ENCODE measurements at regions not wholly inside any gene's neighbourhood (a gene's known extent, or its start where the extent isn't known, plus 50 kb on each side); places are given as distances from the start of the nearest gene placed in this dataset.

GRCh38 chr6:24987446-24988115, 51.8 kb upstream of the RIPOR2 start:
- DNase-seq, result no peak
- Mint-ChIP-seq H3K4me3 (no peak overlapping the region), H3K4me1 (ENCODE audit: low read depth in 2 of 2) (peaks cover 39 to 60% of the 10 kb centered on the region in 2 donors), H3K9me3 (peaks cover 0 to 2% of the 10 kb centered on the region in 2 donors), H3K27ac (peak overlapping the region in 1 of 2 donors; percentile 52), H3K36me3 (ENCODE audit: insufficient read depth) (peaks cover 4% of the 10 kb centered on the region), H3K27me3 (no peaks in the 10 kb centered on the region)
- no peak for ATAC-seq (replicated peaks)

GRCh38 chr6:24988562-24988961, 52.8 kb upstream of the RIPOR2 start:
- peak overlapping the region in 1 of 2 donors; percentile 6 for H3K27ac Mint-ChIP-seq
- ATAC-seq (replicated peaks), result no peak
- H3K9me3 Mint-ChIP-seq, result peaks cover 0 to 2% of the 10 kb centered on the region in 2 donors
- peaks cover 4% of the 10 kb centered on the region for H3K36me3 Mint-ChIP-seq (ENCODE audit: insufficient read depth)
- H3K4me3 Mint-ChIP-seq, result no peak overlapping the region
- peaks cover 43 to 57% of the 10 kb centered on the region in 2 donors for H3K4me1 Mint-ChIP-seq (ENCODE audit: low read depth in 2 of 2)
- no peak for DNase-seq
- H3K27me3 Mint-ChIP-seq, result no peaks in the 10 kb centered on the region

GRCh38 chr6:24990236-24990845, 54.6 kb upstream of the RIPOR2 start:
- no peak overlapping the region for H3K4me3 Mint-ChIP-seq
- H3K4me1 Mint-ChIP-seq (ENCODE audit: low read depth in 2 of 2), result peaks cover 42 to 60% of the 10 kb centered on the region in 2 donors
- ATAC-seq (replicated peaks), result no peak
- H3K36me3 Mint-ChIP-seq (ENCODE audit: insufficient read depth), result peaks cover 4% of the 10 kb centered on the region
- H3K27ac Mint-ChIP-seq, result peak overlapping the region in 1 of 2 donors; percentile 15
- no peaks in the 10 kb centered on the region for H3K27me3 Mint-ChIP-seq
- no peak for DNase-seq
- H3K9me3 Mint-ChIP-seq, result peaks cover 0 to 2% of the 10 kb centered on the region in 2 donors

- H3K4me1 Mint-ChIP-seq (ENCODE audit: low read depth in 2 of 2), result peaks cover 39 to 56% of the 10 kb centered on the region in 2 donors
- H3K27me3 Mint-ChIP-seq, result no peaks in the 10 kb centered on the region
- H3K27ac Mint-ChIP-seq, result peak overlapping the region; percentile 73 to 82
- H3K4me3 Mint-ChIP-seq, result peak overlapping the region; percentile 57 to 69
- H3K36me3 Mint-ChIP-seq (ENCODE audit: insufficient read depth), result peaks cover 4% of the 10 kb centered on the region
- peak; percentile 51 for ATAC-seq (replicated peaks)
- DNase-seq, result no peak
- H3K9me3 Mint-ChIP-seq, result peaks cover 0 to 2% of the 10 kb centered on the region in 2 donors
These were observed 55.4 kb upstream of the RIPOR2 start for GRCh38 chr6:24990944-24991809.

- ATAC-seq (replicated peaks) (peak; percentile 96), DNase-seq (peak; percentile 66 to 72 (median 69))
- peak overlapping the region; percentile 73 to 82 for H3K27ac Mint-ChIP-seq
- peak overlapping the region; percentile 57 to 69 for H3K4me3 Mint-ChIP-seq
- H3K27me3 Mint-ChIP-seq, result no peaks in the 10 kb centered on the region
- H3K4me1 Mint-ChIP-seq (ENCODE audit: low read depth in 2 of 2), result peaks cover 40 to 57% of the 10 kb centered on the region in 2 donors
- H3K9me3 Mint-ChIP-seq, result no peaks in the 10 kb centered on the region
- no peaks in the 10 kb centered on the region for H3K36me3 Mint-ChIP-seq (ENCODE audit: insufficient read depth)
These were observed 56.2 kb upstream of the RIPOR2 start for GRCh38 chr6:24991810-24992467.

GRCh38 chr6:24994812-24995211, 59.1 kb upstream of the RIPOR2 start:
- peak overlapping the region; percentile 25 to 87 for H3K27ac Mint-ChIP-seq
- H3K4me1 Mint-ChIP-seq (ENCODE audit: low read depth in 2 of 2), result peaks cover 40 to 57% of the 10 kb centered on the region in 2 donors
- no peaks in the 10 kb centered on the region for H3K9me3 Mint-ChIP-seq
- no peaks in the 10 kb centered on the region for H3K27me3 Mint-ChIP-seq
- DNase-seq (no peak), ATAC-seq (replicated peaks) (no peak)
- no peak overlapping the region for H3K4me3 Mint-ChIP-seq
- peaks cover 3% of the 10 kb centered on the region for H3K36me3 Mint-ChIP-seq (ENCODE audit: insufficient read depth)

- Mint-ChIP-seq H3K4me3 (no peak overlapping the region), H3K4me1 (ENCODE audit: low read depth in 2 of 2) (peaks cover 41 to 59% of the 10 kb centered on the region in 2 donors), H3K9me3 (no peaks in the 10 kb centered on the region), H3K27ac (peak overlapping the region; percentile 25 to 87), H3K36me3 (ENCODE audit: insufficient read depth) (peaks cover 3% of the 10 kb centered on the region), H3K27me3 (no peaks in the 10 kb centered on the region)
- DNase-seq (no peak), ATAC-seq (replicated peaks) (no peak)
These were observed 59.5 kb upstream of the RIPOR2 start for GRCh38 chr6:24995270-24995669.

GRCh38 chr6:24996269-24996836, 60.6 kb upstream of the RIPOR2 start:
- Mint-ChIP-seq H3K27ac (peak overlapping the region in 1 of 2 donors; percentile 67), H3K36me3 (ENCODE audit: insufficient read depth) (peaks cover 7% of the 10 kb centered on the region), H3K9me3 (no peaks in the 10 kb centered on the region), H3K4me1 (ENCODE audit: low read depth in 2 of 2) (peaks cover 34 to 55% of the 10 kb centered on the region in 2 donors), H3K27me3 (no peaks in the 10 kb centered on the region), H3K4me3 (no peak overlapping the region)
- DNase-seq, result no peak
- ATAC-seq (replicated peaks), result no peak

- H3K27me3 Mint-ChIP-seq, result no peaks in the 10 kb centered on the region
- no peaks in the 10 kb centered on the region for H3K9me3 Mint-ChIP-seq
- peak overlapping the region in 1 of 2 donors; percentile 67 for H3K27ac Mint-ChIP-seq
- no peak for ATAC-seq (replicated peaks)
- H3K4me3 Mint-ChIP-seq, result no peak overlapping the region
- no peak for DNase-seq
- peaks cover 12% of the 10 kb centered on the region for H3K36me3 Mint-ChIP-seq (ENCODE audit: insufficient read depth)
- peaks cover 27 to 47% of the 10 kb centered on the region in 2 donors for H3K4me1 Mint-ChIP-seq (ENCODE audit: low read depth in 2 of 2)
These were observed 61.5 kb upstream of the RIPOR2 start for GRCh38 chr6:24997231-24997630.

GRCh38 chr6:24997905-24998304, 62.1 kb upstream of the RIPOR2 start:
- Mint-ChIP-seq H3K9me3 (no peaks in the 10 kb centered on the region), H3K36me3 (ENCODE audit: insufficient read depth) (peaks cover 13% of the 10 kb centered on the region), H3K4me3 (no peak overlapping the region), H3K27me3 (no peaks in the 10 kb centered on the region), H3K4me1 (ENCODE audit: low read depth in 2 of 2) (peaks cover 25 to 45% of the 10 kb centered on the region in 2 donors), H3K27ac (no peak overlapping the region)
- DNase-seq, result no peak
- ATAC-seq (replicated peaks), result no peak

- DNase-seq, result no peak
- Mint-ChIP-seq H3K4me3 (no peak overlapping the region), H3K27ac (no peak overlapping the region), H3K36me3 (ENCODE audit: insufficient read depth) (peaks cover 14% of the 10 kb centered on the region), H3K27me3 (no peaks in the 10 kb centered on the region), H3K9me3 (no peaks in the 10 kb centered on the region), H3K4me1 (ENCODE audit: low read depth in 2 of 2) (peaks cover 36 to 51% of the 10 kb centered on the region in 2 donors)
- no peak for ATAC-seq (replicated peaks)
These were observed 66.7 kb upstream of the RIPOR2 start for GRCh38 chr6:25002326-25003091.

- Mint-ChIP-seq H3K4me3 (no peak overlapping the region), H3K9me3 (no peaks in the 10 kb centered on the region), H3K36me3 (ENCODE audit: insufficient read depth) (peaks cover 14% of the 10 kb centered on the region), H3K27ac (peak overlapping the region in 1 of 2 donors; percentile 53), H3K27me3 (no peaks in the 10 kb centered on the region), H3K4me1 (ENCODE audit: low read depth in 2 of 2) (peaks cover 50 to 64% of the 10 kb centered on the region in 2 donors)
- DNase-seq (no peak), ATAC-seq (replicated peaks) (no peak)
These were observed 68.6 kb upstream of the RIPOR2 start for GRCh38 chr6:25004357-25004756.
